PFSK-1 (cell line): ENCODE measurements at regions not wholly inside any gene's neighbourhood (a gene's known extent, or its start where the extent isn't known, plus 50 kb on each side); places are given as distances from the start of the nearest gene placed in this dataset.

ENCODE experiments used
- POLR2AphosphoS5 ChIP-seq: IDR thresholded peaks from 2 replicates; pipeline ENCODE4 v1.6.1; 2012; ENCODE audit warnings: low read depth, mild to moderate bottlenecking, control low read depth, low read length, moderate library complexity
- SIN3A ChIP-seq: IDR thresholded peaks from 2 replicates; pipeline ENCODE4 v1.6.1; 2012; ENCODE audit warnings: mild to moderate bottlenecking, low read length, moderate library complexity, borderline replicate concordance; ENCODE audit not compliant: insufficient read depth

DNA sequence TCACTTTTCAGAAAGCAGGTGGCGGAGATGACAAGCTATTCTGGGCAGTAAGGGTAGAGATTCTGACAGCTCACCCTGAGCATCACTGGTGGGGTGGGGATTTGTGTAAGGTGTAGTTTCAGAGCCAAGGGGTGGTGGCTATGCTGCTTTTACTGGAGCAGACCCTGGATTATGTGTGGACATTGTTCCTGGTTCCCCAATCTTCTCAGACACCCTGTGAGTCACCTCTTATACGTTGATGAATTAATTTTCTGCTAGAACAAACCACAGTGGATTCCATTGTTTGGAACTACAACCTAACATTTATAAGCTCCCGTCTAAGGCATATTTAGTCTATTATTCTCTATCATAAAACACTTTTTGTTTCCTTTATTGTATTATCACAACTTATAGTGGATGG, 169.5 kb upstream of the COL8A1 start:
- no peak for TF ChIP-seq SIN3A
- TF ChIP-seq POLR2AphosphoS5: no peak
